Spleen (tissue), 7 donors: ENCODE measurements at regions not wholly inside any gene's neighbourhood (a gene's known extent, or its start where the extent isn't known, plus 50 kb on each side); places are given as distances from the start of the nearest gene placed in this dataset.

Experiments
- POLR2A ChIP-seq, 3 donors: fragments of 450-650 bp; IDR thresholded peaks; one replicate each; pipeline ENCODE4 v1.5.1; 2017; ENCODE audit warnings: antibody characterized with exemption in 3 of 3, mild to moderate bottlenecking in 1 of 3
- TF ChIP-seq, protein P1 (sequence below), 11 experiments: fragments of 200-600 bp in 7 of 11; fragments of 450-650 bp in 4 of 11; sonication (generic) in 4 of 11; IDR thresholded peaks in 8 of 11; conservative IDR thresholded peaks in 3 of 11; 1 replicate in 7 of 11; 2 replicates in 4 of 11; pipeline versions ENCODE4 v1.4.0 to v1.8.0; 2016 to 2021; ENCODE audit warnings: antibody characterized with exemption in 11 of 11, inconsistent platforms in 4 of 11, mild to moderate bottlenecking in 1 of 11
- donor health status: DM: no; HTN: no; CAD: no; lungs with moderate emphysema.
- donor health status: DM: no; HTN: no; CAD: no.
- donor health status: DM: no; HTN: no; CAD: no.

DNA sequence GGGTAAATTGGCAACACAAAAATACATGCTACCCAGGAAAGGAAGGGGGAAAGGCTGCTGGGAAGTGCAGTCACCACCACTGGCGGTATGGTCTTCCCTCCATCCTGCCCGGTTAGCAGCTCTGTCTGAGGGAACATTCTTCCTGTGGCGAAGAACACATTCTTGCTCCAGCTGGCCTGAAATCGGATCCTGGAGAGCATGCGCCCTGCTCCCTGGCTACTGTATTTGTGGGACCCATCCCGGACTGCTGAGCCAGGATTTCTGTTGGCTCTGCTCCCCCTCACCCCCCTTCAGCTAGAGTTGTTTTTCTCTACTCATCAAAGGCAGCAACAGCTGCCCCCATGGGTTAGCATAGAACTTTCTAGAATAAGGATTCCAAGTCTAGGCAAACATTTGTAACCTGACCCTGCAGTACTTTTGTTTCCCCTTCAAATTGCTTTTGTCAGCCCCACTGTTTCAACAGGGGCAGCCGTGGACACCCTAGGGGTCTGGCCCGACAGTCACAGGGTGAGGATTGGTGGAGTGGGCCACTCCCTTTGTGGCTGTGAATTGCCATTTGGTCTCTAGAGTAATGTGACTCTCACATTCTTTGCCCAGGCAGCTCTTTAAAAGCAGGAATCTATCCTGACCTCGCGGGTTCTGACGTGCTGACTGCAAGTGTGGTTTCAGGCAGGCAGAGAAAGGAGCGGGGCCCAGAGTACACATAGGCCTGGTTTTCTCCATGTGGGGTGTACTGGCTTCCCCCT lies 157.7 kb downstream of the TOMM20 start:
- TF ChIP-seq, protein P1, sequence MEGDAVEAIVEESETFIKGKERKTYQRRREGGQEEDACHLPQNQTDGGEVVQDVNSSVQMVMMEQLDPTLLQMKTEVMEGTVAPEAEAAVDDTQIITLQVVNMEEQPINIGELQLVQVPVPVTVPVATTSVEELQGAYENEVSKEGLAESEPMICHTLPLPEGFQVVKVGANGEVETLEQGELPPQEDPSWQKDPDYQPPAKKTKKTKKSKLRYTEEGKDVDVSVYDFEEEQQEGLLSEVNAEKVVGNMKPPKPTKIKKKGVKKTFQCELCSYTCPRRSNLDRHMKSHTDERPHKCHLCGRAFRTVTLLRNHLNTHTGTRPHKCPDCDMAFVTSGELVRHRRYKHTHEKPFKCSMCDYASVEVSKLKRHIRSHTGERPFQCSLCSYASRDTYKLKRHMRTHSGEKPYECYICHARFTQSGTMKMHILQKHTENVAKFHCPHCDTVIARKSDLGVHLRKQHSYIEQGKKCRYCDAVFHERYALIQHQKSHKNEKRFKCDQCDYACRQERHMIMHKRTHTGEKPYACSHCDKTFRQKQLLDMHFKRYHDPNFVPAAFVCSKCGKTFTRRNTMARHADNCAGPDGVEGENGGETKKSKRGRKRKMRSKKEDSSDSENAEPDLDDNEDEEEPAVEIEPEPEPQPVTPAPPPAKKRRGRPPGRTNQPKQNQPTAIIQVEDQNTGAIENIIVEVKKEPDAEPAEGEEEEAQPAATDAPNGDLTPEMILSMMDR (IDR thresholded peaks at IDR 0.05 in 8 of 11, conservative IDR thresholded peaks at IDR 0.05 in 3 of 11): no peak
- no peak for TF ChIP-seq POLR2A (IDR thresholded peaks at IDR 0.05)
